GM23338 (cell line): ENCODE measurements at regions not wholly inside any gene's neighbourhood (a gene's known extent, or its start where the extent isn't known, plus 50 kb on each side); places are given as distances from the start of the nearest gene placed in this dataset.

Experiments used
- CREB1 ChIP-seq: fragments of 250-450 bp; sonication (Bioruptor Pico); IDR thresholded peaks from 2 replicates; pipeline ENCODE4 v1.5.0; 2020; ENCODE audit warnings: low read depth, mild to moderate bottlenecking, moderate library complexity
- EZH2 ChIP-seq: fragments of 200-600 bp; sonication (generic); IDR thresholded peaks from one replicate; pipeline ENCODE4 v1.8.0; 2017; ENCODE audit warnings: antibody characterized with exemption, mild to moderate bottlenecking, low read depth; ENCODE audit not compliant: unreplicated experiment
- EZH2phosphoT487 ChIP-seq: fragments of 200-600 bp; sonication (generic); IDR thresholded peaks from one replicate; pipeline ENCODE4 v1.8.1; 2018; ENCODE audit warnings: antibody characterized with exemption; ENCODE audit not compliant: unreplicated experiment
- JUNB ChIP-seq: IDR thresholded peaks from one replicate; pipeline ENCODE4 v1.6.1; 2016; ENCODE audit warnings: antibody characterized with exemption; ENCODE audit not compliant: unreplicated experiment
- POLR2AphosphoS5 ChIP-seq: IDR thresholded peaks from 2 replicates; pipeline ENCODE4 v1.6.1; 2016; ENCODE audit warnings: antibody characterized with exemption, low read depth
- ZNF114 ChIP-seq: fragments of 250-450 bp; sonication (Bioruptor Pico); IDR thresholded peaks from 2 replicates; pipeline ENCODE4 v1.5.0; 2020; ENCODE audit warnings: mild to moderate bottlenecking, moderate library complexity
- ZNF331 ChIP-seq: fragments of 250-450 bp; sonication (Bioruptor Pico); IDR thresholded peaks from 2 replicates; pipeline ENCODE4 v1.5.0; 2020; ENCODE audit warnings: low read depth, mild to moderate bottlenecking, moderate library complexity
- TF ChIP-seq, protein P1 (sequence below), 2 experiments: fragments of 200-600 bp in 1 of 2; sonication (generic) in 1 of 2; conservative IDR thresholded peaks; 2 replicates each; pipeline versions ENCODE4 v1.5.1 to v1.6.1; 2016 to 2017; ENCODE audit warnings: antibody characterized with exemption in 2 of 2, low read depth in 2 of 2, mild to moderate bottlenecking in 2 of 2, moderate library complexity in 1 of 2
- TF ChIP-seq, protein P2 (sequence below): IDR thresholded peaks from one replicate; pipeline ENCODE4 v1.6.1; 2018; ENCODE audit warnings: antibody characterized with exemption; ENCODE audit not compliant: unreplicated experiment
- TF ChIP-seq, protein P3 (sequence below): fragments of 250-450 bp; sonication (Bioruptor Pico); IDR thresholded peaks from 2 replicates; pipeline ENCODE4 v1.5.0; 2020; ENCODE audit warnings: mild to moderate bottlenecking, moderate library complexity
- TF ChIP-seq, protein P4 (sequence below): IDR thresholded peaks from 2 replicates; pipeline ENCODE4 v1.6.1; 2016; ENCODE audit warnings: antibody characterized with exemption

DNA sequence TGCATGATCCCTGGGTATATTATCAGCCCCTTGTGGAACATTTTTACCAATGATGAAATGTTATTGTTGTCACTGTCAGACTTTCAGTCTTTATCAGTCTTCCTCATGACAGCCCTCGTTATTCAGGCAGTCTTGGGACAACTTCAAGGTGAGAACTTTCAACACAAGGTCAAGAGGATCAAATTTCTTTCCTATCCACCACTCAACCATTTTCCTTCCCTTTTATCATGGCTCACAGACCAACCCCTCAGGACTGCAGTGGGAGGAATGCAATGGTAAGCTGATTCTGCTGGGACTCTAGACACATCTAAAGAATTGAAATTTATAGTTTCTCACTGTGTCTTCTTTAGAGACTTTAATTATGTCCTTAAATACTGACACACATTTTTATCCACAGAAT is 107.0 kb upstream of the LSAMP start:
- TF ChIP-seq, protein P1, sequence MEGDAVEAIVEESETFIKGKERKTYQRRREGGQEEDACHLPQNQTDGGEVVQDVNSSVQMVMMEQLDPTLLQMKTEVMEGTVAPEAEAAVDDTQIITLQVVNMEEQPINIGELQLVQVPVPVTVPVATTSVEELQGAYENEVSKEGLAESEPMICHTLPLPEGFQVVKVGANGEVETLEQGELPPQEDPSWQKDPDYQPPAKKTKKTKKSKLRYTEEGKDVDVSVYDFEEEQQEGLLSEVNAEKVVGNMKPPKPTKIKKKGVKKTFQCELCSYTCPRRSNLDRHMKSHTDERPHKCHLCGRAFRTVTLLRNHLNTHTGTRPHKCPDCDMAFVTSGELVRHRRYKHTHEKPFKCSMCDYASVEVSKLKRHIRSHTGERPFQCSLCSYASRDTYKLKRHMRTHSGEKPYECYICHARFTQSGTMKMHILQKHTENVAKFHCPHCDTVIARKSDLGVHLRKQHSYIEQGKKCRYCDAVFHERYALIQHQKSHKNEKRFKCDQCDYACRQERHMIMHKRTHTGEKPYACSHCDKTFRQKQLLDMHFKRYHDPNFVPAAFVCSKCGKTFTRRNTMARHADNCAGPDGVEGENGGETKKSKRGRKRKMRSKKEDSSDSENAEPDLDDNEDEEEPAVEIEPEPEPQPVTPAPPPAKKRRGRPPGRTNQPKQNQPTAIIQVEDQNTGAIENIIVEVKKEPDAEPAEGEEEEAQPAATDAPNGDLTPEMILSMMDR (conservative IDR thresholded peaks at IDR 0.05; ENCODE audit: low read depth in 2 of 2), result no peak
- TF ChIP-seq, protein P2, sequence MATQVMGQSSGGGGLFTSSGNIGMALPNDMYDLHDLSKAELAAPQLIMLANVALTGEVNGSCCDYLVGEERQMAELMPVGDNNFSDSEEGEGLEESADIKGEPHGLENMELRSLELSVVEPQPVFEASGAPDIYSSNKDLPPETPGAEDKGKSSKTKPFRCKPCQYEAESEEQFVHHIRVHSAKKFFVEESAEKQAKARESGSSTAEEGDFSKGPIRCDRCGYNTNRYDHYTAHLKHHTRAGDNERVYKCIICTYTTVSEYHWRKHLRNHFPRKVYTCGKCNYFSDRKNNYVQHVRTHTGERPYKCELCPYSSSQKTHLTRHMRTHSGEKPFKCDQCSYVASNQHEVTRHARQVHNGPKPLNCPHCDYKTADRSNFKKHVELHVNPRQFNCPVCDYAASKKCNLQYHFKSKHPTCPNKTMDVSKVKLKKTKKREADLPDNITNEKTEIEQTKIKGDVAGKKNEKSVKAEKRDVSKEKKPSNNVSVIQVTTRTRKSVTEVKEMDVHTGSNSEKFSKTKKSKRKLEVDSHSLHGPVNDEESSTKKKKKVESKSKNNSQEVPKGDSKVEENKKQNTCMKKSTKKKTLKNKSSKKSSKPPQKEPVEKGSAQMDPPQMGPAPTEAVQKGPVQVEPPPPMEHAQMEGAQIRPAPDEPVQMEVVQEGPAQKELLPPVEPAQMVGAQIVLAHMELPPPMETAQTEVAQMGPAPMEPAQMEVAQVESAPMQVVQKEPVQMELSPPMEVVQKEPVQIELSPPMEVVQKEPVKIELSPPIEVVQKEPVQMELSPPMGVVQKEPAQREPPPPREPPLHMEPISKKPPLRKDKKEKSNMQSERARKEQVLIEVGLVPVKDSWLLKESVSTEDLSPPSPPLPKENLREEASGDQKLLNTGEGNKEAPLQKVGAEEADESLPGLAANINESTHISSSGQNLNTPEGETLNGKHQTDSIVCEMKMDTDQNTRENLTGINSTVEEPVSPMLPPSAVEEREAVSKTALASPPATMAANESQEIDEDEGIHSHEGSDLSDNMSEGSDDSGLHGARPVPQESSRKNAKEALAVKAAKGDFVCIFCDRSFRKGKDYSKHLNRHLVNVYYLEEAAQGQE, result no peak
- TF ChIP-seq EZH2 (no peak), ZNF331 (no peak), CREB1 (no peak), JUNB (no peak), POLR2AphosphoS5 (no peak), EZH2phosphoT487 (no peak), ZNF114 (CRISPR knock-in tag) (no peak)
- TF ChIP-seq, protein P3, sequence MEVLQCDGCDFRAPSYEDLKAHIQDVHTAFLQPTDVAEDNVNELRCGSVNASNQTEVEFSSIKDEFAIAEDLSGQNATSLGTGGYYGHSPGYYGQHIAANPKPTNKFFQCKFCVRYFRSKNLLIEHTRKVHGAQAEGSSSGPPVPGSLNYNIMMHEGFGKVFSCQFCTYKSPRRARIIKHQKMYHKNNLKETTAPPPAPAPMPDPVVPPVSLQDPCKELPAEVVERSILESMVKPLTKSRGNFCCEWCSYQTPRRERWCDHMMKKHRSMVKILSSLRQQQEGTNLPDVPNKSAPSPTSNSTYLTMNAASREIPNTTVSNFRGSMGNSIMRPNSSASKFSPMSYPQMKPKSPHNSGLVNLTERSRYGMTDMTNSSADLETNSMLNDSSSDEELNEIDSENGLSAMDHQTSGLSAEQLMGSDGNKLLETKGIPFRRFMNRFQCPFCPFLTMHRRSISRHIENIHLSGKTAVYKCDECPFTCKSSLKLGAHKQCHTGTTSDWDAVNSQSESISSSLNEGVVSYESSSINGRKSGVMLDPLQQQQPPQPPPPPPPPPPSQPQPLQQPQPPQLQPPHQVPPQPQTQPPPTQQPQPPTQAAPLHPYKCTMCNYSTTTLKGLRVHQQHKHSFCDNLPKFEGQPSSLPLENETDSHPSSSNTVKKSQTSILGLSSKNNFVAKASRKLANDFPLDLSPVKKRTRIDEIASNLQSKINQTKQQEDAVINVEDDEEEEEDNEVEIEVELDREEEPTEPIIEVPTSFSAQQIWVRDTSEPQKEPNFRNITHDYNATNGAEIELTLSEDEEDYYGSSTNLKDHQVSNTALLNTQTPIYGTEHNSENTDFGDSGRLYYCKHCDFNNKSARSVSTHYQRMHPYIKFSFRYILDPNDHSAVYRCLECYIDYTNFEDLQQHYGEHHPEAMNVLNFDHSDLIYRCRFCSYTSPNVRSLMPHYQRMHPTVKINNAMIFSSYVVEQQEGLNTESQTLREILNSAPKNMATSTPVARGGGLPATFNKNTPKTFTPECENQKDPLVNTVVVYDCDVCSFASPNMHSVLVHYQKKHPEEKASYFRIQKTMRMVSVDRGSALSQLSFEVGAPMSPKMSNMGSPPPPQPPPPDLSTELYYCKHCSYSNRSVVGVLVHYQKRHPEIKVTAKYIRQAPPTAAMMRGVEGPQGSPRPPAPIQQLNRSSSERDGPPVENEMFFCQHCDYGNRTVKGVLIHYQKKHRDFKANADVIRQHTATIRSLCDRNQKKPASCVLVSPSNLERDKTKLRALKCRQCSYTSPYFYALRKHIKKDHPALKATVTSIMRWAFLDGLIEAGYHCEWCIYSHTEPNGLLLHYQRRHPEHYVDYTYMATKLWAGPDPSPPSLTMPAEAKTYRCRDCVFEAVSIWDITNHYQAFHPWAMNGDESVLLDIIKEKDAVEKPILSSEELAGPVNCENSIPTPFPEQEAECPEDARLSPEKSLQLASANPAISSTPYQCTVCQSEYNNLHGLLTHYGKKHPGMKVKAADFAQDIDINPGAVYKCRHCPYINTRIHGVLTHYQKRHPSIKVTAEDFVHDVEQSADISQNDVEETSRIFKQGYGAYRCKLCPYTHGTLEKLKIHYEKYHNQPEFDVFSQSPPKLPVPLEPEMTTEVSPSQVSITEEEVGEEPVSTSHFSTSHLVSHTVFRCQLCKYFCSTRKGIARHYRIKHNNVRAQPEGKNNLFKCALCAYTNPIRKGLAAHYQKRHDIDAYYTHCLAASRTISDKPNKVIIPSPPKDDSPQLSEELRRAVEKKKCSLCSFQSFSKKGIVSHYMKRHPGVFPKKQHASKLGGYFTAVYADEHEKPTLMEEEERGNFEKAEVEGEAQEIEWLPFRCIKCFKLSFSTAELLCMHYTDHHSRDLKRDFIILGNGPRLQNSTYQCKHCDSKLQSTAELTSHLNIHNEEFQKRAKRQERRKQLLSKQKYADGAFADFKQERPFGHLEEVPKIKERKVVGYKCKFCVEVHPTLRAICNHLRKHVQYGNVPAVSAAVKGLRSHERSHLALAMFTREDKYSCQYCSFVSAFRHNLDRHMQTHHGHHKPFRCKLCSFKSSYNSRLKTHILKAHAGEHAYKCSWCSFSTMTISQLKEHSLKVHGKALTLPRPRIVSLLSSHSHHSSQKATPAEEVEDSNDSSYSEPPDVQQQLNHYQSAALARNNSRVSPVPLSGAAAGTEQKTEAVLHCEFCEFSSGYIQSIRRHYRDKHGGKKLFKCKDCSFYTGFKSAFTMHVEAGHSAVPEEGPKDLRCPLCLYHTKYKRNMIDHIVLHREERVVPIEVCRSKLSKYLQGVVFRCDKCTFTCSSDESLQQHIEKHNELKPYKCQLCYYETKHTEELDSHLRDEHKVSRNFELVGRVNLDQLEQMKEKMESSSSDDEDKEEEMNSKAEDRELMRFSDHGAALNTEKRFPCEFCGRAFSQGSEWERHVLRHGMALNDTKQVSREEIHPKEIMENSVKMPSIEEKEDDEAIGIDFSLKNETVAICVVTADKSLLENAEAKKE (CRISPR knock-in tag), result no peak
- TF ChIP-seq, protein P4, sequence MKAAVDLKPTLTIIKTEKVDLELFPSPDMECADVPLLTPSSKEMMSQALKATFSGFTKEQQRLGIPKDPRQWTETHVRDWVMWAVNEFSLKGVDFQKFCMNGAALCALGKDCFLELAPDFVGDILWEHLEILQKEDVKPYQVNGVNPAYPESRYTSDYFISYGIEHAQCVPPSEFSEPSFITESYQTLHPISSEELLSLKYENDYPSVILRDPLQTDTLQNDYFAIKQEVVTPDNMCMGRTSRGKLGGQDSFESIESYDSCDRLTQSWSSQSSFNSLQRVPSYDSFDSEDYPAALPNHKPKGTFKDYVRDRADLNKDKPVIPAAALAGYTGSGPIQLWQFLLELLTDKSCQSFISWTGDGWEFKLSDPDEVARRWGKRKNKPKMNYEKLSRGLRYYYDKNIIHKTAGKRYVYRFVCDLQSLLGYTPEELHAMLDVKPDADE, result no peak
